GM18511 (cell line): ENCODE measurements at regions not wholly inside any gene's neighbourhood (a gene's known extent, or its start where the extent isn't known, plus 50 kb on each side); places are given as distances from the start of the nearest gene placed in this dataset.
"Not testable (repeated sequence)": the region's sequence is repeated elsewhere in the genome, so short reads cannot be mapped to it uniquely, and the experiment has no call there.

Experiments used
- ATAC-seq: cut with Tn5 transposase; IDR thresholded peaks from one replicate; pipeline ENCODE4 v1.9.1; 2021; ENCODE audit warnings: mild to moderate bottlenecking, moderate library complexity; ENCODE audit not compliant: unreplicated experiment

DNA sequence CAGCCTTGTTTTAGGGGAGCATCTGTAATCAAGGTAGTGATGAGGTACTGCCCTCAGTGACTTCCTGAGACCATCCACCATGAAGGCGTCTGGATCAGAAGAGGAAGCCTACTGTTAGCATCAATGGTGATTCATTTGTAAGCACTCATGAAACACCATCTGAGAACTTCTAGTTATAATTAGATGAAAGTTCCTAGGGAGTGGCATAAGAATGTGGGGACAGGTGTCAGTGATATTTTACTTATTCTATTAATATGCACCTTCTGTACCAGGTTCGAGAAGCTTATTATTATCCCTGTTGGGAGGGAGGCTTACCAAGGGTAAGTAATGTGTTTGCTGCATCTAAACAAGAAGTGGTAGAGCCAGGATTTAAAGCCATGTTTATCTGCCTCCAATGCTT, 295.8 kb upstream of the TBL1XR1 start:
- no peak for ATAC-seq

DNA sequence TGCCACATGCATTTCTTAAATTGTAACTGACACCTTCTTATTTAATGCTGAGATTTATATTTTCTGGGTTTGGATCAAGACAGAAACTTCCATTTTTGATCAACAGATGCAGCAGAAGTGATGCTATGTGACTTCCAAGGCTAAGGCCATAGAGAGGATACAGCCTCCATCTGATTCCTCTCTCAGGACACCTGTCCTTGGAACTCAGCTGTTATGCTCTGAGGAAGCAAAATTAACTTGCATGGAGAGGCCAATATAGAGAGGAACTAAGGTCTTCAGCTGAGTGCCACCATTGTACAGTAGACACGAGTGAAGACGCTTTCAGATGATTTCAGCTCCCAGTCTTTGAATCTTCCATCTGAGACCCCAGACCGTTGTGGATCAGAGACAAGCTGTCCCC, 296.9 kb upstream of the TBL1XR1 start:
- ATAC-seq: no peak

DNA sequence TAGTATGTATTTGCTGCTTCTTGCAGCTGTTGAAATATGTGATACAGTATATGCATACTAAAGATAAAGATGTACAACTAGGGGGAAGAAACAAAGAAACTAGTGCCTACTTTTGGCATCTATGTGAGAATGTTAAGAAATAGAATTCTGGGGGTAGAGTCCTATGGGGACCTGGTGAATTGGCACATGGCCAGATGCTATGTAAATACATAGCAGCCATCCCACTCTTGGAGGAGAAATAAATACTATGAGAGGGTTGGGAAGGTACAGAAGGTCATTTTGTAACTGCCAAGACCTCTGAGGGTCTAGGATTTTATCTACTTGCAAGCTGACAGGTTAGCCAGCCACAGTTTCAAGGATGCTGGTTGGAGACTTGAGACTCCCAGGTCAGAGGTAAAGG, 298.3 kb upstream of the TBL1XR1 start:
- no peak for ATAC-seq

- no peak for ATAC-seq
These were observed 301.0 kb upstream of the TBL1XR1 start for GRCh38 chr3:177498037-177498857.

GRCh38 chr3:177499039-177499438, 301.8 kb upstream of the TBL1XR1 start:
- ATAC-seq: not testable (repeated sequence)

DNA sequence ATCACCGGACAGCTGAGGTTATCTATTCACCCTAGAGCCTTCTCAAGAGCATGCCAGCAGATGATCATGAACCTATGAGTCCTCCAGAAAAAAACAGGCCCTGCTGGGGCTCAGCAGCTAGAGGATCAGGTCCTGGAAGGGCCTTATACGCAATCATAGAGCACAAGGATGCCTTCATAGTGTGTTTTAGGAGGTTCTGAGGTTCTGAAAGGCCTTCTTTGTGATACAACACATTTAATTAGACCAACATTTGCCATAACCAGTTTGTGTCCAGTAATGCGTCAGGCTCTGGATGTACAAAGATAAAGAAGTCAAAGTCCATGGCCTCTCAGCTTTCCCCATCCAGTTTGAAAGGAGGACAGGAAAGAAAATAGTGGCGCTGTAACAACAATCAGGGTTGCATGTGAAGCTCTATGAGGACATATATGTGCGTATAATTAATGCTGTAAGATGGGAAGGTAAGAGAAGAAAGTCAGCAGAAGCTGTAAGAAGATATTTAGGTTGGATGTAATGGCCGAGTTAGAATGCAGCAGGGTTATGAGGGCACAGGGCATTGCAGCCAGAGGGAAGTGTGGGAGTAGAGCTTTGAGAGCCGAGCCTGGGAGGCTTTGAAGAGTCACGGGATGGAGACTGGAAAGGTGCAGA, 302.6 kb upstream of the TBL1XR1 start:
- no peak for ATAC-seq

- no peak for ATAC-seq
These were observed 313.5 kb upstream of the TBL1XR1 start for GRCh38 chr3:177510693-177511216.

DNA sequence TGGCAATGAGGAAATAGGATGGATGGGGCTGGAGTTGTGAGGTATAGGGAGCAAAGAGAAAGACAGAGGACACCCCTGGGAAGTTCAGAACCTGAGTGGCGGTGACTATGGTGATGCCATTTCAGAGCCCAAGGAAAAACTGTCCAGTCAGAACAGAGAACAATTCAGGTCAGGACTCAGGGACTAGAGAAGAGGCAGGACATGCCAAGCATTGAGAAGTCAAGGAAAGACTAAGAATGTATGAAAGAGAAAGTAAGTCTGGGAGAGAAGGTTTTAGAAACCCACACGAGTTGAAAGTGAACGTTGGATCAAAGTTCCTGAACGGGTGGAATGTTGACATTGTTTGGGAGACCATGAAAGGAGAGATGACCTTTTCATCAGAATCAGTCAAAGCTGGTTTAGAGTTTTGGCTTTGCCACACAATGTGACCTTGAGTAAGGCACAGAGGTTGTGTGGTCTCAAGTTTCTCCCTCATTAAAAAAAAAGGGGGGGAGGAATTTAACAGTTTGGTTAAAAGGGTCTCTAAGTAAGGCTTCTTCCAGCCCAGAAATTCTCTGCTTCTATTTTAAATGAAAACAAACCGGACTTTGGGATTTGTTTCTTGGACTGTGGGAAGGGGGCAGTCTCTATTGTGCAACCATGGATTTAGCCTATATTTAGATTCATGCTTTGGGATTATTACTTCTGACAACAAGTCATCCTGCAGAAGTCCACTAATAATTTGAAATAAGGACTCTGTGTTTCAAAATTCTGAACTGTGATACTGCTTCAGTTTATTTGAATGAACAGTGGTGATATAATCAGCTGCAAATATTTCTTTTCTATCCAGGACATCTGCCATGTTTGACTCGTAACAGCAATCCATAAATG, 315.9 kb upstream of the TBL1XR1 start:
- ATAC-seq: no peak

- ATAC-seq: no peak
These were observed 316.7 kb upstream of the TBL1XR1 start for GRCh38 chr3:177513815-177514610.

GRCh38 chr3:177514611-177515499, 317.6 kb upstream of the TBL1XR1 start:
- no peak for ATAC-seq

DNA sequence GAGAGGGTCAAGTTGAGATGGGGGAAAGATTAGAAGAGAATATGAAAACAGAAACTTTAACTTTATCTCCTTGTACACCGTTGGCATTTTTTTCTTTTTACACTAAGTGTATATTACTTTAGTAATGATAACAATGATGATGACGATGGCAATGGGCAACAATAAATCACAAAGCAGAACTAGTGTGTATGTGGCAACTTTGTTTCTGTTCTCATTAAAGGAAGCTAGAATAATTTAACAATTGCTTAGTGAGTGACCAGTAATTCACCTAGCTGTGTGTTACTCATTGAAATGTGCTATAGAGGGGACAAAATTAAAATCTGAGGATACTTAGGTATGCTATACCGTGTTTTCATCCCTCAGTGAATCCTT, 318.5 kb upstream of the TBL1XR1 start:
- ATAC-seq: no peak

DNA sequence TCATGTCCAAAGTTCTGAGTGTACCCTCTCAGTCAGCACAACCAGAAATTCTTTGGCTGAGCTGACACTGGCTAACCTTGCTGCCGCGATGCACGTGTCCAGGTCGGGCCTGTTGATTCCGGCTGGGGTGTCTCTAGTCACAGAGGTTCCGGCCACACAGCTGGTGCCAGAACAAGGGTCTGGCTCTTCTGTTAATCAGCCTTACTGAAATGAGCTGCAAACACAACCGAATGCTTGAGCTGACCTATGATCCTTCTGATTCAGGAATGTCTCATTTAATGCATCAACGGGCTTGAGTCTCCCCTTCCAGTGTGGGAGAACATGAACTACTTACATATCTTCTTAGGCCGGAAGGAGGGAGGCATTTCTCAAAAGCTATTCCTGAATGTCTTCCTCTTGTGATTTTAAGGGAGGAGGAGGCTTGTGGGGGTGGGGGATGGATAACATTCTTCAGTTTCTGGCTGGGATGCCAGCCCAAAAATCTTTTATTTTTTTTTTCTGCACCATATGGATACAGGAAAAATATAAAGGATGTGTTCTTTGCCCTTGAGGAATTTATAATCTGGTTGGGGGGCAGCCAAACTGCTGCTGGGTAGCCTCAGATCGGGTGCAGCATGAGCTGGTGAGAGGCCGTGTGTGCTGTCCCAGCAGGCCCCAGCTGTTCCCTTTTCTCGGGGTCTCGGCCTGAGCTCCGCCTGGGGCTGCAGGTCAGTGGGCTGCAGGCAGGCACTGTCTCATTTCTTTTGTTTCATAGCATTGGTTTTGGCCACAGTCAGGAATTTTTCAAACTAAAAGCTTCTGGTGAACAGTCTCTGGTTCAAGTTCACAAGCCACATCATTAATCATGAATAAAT, 319.1 kb upstream of the TBL1XR1 start:
- no peak for ATAC-seq

- no peak for ATAC-seq
These were observed 320.6 kb upstream of the TBL1XR1 start for GRCh38 chr3:177517906-177518305.

DNA sequence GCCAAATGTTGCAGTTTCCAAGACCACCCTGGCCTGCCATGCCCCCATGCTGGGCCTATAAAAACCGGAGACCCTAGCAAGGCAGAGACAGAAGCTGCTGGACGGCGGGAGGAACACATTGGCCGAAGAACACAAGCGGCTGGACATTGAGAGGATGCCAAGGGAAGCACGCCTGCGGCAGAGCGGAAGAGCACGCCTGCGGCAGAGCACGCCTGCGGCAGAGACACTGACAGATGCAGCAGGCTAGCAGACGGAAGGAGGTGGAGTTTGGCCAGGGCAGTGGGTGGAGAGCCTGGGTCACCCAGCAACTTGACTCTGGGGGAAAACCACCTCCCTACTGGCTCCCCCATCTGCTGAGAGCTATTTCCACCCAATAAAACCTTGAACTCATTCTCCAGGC, 322.3 kb upstream of the TBL1XR1 start:
- ATAC-seq: no peak

GRCh38 chr3:177521305-177521704, 324.0 kb upstream of the TBL1XR1 start:
- no peak for ATAC-seq

DNA sequence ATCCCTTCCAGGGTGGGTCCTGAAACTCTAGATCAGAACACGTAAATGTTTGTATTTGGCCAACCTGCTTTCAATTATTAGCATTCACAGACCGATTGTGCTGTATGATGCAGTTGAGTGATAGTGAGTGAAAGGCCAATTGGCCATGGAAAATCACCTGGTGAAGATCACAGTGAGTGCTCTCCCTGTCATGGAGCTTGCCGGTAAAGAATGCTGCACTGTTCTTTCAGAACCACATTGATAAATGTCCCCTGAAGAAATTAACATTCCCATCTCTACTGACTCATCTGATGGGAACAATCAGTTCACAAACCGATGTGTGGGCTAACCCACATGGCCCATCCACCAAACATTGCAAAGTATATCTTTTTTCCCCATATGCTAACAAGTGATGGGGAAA, 324.8 kb upstream of the TBL1XR1 start:
- ATAC-seq: no peak

DNA sequence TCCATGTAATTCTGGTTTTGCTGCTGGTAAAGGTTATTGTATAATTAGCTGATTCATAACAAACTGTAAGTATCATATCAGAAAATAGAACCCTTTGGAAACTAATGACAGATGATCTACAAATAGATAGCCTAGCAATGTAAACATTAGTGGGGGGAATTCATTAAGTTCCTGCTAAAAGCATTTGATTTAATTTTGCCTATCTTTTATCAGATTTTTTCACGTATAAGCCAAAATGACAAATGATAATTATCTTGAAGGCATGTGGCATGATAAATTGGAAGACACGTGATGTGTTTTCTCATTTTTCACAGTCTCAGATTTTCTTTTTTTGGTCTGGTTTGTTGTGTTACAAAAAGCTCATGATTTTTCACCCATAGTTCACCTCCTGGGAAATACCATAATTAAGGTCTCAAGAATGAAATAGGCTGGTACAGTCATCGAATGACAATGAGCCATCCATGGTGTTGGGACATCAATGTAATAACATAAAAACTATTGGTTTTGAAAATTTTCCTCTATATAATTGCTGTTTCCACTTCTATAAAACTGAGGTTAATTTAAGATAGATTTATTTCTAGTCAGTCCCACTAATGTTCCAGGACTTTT, 325.9 kb upstream of the TBL1XR1 start:
- ATAC-seq: no peak

- no peak for ATAC-seq
These were observed 326.7 kb upstream of the TBL1XR1 start for GRCh38 chr3:177523872-177524438.
